CD4-positive, alpha-beta T cell treated with Interleukin-10 for 1 hour (primary cell): ENCODE measurements at regions not wholly inside any gene's neighbourhood (a gene's known extent, or its start where the extent isn't known, plus 50 kb on each side); places are given as distances from the start of the nearest gene placed in this dataset.

Source experiments
- DNase-seq: peaks from one replicate; pipeline ENCODE4 v3.0.0-alpha.2; 2020

GRCh38 chr5:96282020-96282419 lies 151.0 kb downstream of the PCSK1 start:
- no peak for DNase-seq

DNA sequence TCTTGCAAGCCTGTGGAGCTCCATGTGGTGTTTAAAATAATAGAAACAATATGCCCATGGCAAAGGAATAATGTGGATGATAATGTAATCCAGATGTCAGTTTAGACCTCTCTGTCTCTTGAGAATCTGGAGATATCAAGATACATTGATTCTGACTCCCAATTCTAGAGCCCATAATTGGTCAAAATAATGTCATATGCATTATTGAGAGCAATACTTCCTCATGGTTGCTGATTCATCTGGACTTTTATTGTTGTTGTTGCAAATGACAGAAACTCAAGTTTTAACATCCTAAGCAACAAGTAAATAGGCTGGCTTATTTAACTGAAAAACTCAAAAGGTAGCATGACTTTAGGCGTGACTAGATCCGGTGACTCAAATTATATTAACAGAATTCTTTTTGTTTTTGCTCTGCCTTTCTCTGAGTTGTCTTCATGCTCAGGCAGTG lies 152.1 kb downstream of the PCSK1 start:
- no peak for DNase-seq

- no peak for DNase-seq
Measured at GRCh38 chr5:96279801-96280542, 153.1 kb downstream of the PCSK1 start.

GRCh38 chr5:96278981-96279380 lies 154.1 kb downstream of the PCSK1 start:
- DNase-seq = no peak

- no peak for DNase-seq
Measured at GRCh38 chr5:96275051-96275450, 158.0 kb downstream of the PCSK1 start.

GRCh38 chr5:96265487-96265886 lies 167.6 kb downstream of the PCSK1 start:
- DNase-seq = no peak

DNA sequence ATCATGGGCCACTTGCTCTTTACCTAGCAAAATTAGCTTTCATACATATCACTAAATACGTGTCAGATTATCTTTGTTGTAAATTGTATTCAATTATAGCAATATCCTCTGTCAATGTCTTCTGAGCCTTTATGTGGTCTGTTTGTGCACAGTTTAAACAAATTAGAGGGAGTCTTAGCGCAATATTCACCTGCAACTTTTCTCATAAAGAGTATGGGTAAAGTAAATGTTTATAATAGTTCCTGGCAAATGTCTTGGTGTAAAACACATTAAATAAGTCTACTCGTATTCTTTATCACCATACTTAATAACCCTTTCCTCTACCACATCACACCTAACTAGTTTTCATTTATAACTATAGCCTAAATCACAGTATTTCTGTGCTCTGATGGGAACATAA lies 169.0 kb downstream of the PCSK1 start:
- no peak for DNase-seq

DNA sequence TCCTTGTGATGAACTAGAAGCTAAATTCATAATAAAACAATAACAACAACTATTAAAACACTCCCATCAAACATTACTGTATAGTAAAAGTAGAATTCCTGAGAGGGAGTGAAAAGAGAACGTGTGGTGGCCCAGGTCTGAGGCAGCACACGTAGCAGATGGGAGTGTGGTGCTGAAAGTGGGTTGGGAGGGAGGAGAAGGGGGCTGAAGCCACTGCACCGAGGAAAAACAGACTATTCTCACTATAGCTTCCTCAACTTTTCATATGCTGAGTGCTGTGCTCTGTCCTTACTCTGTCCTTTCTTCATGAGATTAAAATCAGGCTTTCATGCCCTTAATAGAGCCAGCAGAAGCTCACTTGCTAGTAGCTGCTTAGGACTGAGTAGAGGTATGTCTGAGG lies 170.9 kb downstream of the PCSK1 start:
- no peak for DNase-seq

GRCh38 chr5:96260009-96260408 lies 173.0 kb downstream of the PCSK1 start:
- no peak for DNase-seq

DNA sequence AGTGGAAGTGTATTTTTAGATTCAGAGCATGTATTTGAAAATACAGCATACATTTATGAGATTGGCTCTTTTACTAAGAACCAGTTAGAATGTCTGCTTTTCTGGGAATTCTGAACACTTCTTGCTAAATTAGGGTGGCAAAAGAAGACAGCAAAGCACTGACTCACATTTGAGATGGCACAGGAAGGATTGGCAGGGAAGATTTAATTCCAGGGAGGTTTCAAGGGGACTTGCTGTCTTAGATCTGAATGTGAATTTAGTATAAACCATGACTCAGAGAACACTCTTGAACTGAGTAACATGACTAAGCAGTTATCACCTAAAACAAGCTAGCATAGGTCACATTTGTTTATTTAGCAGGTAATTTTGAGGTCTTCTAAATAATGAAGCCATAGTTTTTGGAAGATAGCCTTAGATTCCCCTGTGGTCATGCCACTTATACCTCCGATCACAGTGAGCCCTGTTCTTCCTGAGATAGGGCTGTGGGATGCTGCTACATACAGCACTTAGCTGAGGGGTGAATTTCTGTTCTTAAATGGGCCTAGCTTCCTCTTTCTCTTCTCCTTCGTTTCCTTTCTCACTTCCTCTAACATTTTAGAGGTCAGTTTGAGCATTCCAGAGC lies 173.8 kb downstream of the PCSK1 start:
- DNase-seq = no peak

GRCh38 chr5:96258692-96259091 lies 174.4 kb downstream of the PCSK1 start:
- no peak for DNase-seq

GRCh38 chr5:96257904-96258303 lies 175.1 kb downstream of the PCSK1 start:
- DNase-seq = no peak

DNA sequence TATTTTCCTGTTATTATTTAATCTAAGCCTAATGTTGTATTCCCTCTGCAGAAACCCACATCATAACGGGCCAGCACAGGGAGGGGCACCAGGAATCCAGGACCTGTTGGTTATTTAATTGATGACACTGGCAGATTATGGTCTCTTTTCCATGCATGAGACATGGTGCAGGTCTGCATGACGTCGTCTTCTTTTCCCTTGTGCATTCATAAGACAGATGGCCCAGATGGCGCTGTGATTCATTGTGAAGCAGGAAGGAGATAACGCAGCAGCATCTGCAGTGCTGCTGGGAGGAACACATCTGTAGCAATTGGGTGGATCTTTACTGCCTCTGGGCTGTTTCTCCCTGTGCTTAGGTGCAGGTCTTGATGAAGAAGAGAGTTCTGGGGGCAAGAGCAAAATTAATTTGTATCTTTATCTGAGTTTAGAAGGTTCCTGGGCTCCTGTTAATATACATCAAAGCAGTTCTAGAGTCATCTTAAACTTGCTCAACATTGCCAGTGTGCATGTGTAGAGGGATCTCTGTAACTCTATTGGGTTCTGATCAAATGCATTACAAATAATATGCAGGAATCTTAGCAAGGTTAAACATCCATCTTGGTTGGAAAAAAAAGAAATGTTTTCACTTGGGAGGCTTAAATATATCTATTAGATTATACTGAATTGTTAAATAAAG lies 176.1 kb downstream of the PCSK1 start:
- DNase-seq = no peak

DNA sequence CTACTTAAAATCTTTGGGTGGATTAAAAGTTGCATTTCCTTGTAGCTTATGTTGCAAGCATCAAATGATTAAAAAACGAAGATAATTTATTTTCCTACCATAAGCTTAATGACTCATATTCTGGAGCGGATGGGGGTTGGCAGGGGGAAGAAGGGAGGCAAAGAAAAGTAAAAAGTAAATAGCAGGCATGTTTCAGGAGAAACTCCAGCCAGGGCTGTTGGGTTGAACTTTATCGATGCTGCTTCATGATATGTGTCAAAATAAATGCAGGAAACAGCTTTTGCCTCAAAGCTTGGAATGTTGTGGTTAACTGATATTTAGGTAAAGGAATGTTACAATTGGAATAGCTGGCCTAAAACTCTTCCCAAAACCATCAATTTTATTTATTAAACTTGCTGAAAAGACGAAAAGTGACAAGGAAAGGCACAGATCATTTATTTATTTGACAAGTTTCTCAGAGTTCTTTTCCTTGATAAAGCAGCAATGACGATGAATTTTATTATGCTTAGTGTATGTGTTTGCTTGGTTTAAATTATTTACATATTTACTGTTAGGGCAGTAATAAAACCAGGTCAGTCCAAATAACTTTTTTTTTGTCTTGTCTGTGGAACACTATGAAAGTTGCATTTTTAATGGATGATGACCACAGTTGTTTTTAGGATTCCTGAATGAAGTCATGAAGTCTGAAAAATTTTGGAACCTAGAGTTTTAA lies 177.9 kb downstream of the PCSK1 start:
- DNase-seq = no peak

DNA sequence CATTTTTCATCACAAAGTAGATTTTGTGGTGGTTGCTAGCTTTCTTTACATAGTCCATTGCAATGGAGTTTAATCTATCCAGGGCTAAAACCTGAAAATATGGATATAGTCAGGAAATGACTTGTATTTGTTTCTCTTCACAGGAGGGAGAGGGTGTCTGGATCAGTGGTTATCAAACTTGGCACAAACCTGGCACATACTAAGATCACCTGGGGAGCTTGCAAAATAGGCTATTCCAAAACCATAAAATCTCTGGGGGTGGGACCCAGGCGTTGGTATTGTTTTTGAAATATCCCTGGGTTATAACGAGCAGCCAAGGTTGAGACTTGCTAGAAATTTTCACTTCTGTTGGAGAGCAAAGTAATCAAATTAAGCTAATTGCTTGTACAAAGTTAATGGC lies 179.9 kb downstream of the PCSK1 start:
- no peak for DNase-seq

GRCh38 chr5:96252596-96252995 lies 180.5 kb downstream of the PCSK1 start:
- no peak for DNase-seq

- DNase-seq = no peak
Measured at GRCh38 chr5:96250782-96251181, 182.3 kb downstream of the PCSK1 start.

DNA sequence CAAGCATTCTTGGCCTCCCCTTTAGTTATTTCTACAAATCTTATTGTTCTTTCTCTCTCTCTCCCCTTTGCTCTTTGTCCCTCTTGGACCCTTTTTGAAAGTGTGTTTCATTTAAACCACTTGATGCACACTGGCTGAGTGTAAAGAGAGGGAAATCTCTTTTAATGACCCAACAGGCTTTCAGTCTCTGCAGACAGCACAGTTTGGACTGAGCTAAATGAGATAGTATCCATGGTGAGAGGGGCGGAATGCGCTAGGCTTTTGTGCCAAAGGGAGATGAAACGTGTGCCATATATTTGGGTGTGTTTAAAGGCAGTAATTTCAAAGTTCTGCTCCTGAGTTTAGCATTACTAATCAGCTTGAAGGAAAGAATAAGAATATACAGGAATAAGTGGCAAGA lies 184.9 kb downstream of the PCSK1 start:
- DNase-seq = no peak

DNA sequence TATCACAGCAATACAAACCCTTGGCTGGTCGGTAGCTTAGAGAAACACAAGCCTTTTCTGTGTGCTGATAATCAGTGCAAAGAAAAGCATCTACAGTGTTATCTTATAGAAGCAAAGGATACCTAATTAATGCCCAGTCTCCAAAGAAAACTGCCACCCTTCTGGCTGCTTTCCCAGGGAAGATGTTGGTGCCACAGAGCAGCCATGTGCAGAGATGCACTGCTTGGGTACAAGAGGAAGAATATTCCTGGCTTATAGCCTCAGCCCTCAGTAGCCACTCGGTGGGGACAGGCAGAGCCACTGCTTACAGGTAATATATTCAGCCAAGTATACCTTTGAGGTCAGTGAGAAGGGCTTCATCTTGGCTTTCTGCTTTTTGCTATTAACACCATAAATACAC lies 185.3 kb downstream of the PCSK1 start:
- no peak for DNase-seq

GRCh38 chr5:96247097-96247701 lies 185.8 kb downstream of the PCSK1 start:
- no peak for DNase-seq

DNA sequence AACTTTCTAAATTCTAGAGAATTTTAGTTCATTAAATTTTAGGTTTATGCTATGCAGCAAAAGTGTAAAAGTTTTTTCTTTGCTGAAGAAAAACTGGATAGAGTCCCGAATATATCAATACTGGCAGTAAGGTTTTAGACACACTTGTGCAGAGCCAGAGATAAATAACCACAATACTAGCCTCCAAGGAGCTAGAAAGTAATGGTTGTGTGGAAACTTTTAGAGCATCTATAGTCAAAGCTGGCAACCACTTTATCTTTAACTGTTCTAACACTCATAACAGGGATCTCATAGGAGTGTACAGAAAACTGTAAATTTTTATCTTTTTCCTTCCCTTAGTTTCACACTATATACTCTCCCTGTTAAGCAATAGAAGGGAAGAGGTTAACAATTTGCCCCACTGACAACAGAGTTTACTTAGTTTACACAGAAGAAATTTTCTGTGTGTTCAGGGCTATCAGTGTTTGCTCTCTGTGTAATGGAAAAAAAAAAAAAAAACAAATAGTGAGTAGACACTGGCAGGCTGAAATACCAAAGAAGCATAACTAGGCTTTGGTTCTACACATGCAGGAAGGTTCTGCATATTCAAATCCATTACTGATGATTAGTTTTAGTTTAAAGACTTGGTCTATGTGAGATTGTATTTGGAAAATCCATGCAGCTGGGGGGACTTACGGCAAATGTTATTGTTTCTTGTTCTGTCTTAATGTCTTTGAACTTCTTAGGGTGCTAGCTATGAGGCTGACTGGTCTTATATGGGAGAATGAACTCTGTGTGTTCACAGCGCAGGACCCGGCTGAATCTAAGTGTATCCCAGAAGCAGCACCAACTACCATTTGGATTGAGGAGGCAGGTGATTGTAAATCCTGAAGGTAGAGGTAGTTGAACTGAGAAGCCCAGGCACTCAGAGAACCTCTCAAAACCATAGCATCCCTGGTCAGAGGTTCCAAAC lies 187.6 kb downstream of the PCSK1 start:
- DNase-seq = no peak

DNA sequence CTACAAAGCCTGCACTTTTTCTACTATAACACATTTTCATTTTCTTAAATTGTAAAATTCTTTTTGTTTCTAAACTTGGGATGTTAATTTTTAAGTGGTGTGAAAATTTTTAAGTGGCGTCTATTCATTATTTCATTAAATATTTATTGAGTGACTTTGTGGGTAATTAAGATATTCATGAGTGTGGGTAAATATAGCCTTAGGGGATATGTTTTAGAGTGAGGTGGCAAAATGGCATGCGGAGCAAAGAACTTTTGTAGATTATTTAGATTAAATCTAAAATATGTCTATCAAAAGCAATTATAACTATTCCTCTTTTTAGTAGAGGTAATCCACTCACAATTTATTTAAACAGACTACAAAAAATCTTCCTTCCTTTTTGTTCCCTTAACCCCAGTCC lies 188.4 kb downstream of the PCSK1 start:
- DNase-seq = no peak
